Muscle layer of duodenum (tissue), 2 donors: ENCODE measurements at regions not wholly inside any gene's neighbourhood (a gene's known extent, or its start where the extent isn't known, plus 50 kb on each side); places are given as distances from the start of the nearest gene placed in this dataset.
"Not testable (repeated sequence)": the region's sequence is repeated elsewhere in the genome, so short reads cannot be mapped to it uniquely, and the experiment has no call there.

Experiments used
- H3K27ac ChIP-seq: one replicate; pipeline ENCODE4 v1.7.0; 2013; ENCODE audit warnings: mild to moderate bottlenecking, low read length
- H3K27me3 ChIP-seq: one replicate; pipeline ENCODE4 v1.7.0; 2013; ENCODE audit warnings: low read depth, mild to moderate bottlenecking, control low read depth, low read length
- H3K36me3 ChIP-seq, 2 donors: one replicate each; pipeline ENCODE4 v1.7.0; 2013; ENCODE audit warnings: low read length in 2 of 2, control low read depth in 1 of 2, mild to moderate bottlenecking in 1 of 2; ENCODE audit not compliant: insufficient read depth in 2 of 2, control insufficient read depth in 1 of 2
- H3K4me1 ChIP-seq, 2 donors: one replicate each; pipeline ENCODE4 v1.7.0; 2013; ENCODE audit warnings: low read length in 2 of 2, mild to moderate bottlenecking in 2 of 2, control low read depth in 1 of 2, moderate library complexity in 1 of 2; ENCODE audit not compliant: insufficient read depth in 2 of 2, control insufficient read depth in 1 of 2
- H3K4me3 ChIP-seq, 2 donors: one replicate each; pipeline ENCODE4 v1.7.0; 2013; ENCODE audit warnings: low read length in 2 of 2, low read depth in 1 of 2, mild to moderate bottlenecking in 1 of 2
- H3K9me3 ChIP-seq, 2 donors: one replicate each; pipeline ENCODE4 v1.7.0; 2013; ENCODE audit warnings: low read length in 2 of 2, control low read depth in 1 of 2, mild to moderate bottlenecking in 1 of 2; ENCODE audit not compliant: control insufficient read depth in 1 of 2
- donor health status: healthy.

GRCh38 chr3:125679258-125679657 lies 84.0 kb upstream of the OSBPL11 start:
- no peaks in the 10 kb centered on the region for H3K9me3 ChIP-seq
- no peaks in the 10 kb centered on the region for H3K27me3 ChIP-seq
- peaks cover 0 to 10% of the 10 kb centered on the region in 2 donors for H3K4me1 ChIP-seq
- H3K27ac ChIP-seq = no peak overlapping the region
- no peak overlapping the region for H3K4me3 ChIP-seq
- H3K36me3 ChIP-seq = no peaks in the 10 kb centered on the region

- no peaks in the 10 kb centered on the region for H3K27me3 ChIP-seq
- peaks cover 0 to 10% of the 10 kb centered on the region in 2 donors for H3K4me1 ChIP-seq
- no peaks in the 10 kb centered on the region for H3K9me3 ChIP-seq
- H3K27ac ChIP-seq = no peak overlapping the region
- H3K4me3 ChIP-seq = no peak overlapping the region
- H3K36me3 ChIP-seq = no peaks in the 10 kb centered on the region
Observed at GRCh38 chr3:125681146-125681545, 85.8 kb upstream of the OSBPL11 start.

- peaks cover 0 to 10% of the 10 kb centered on the region in 2 donors for H3K4me1 ChIP-seq
- not testable (repeated sequence) for H3K9me3 ChIP-seq, H3K27ac ChIP-seq, H3K4me3 ChIP-seq, H3K27me3 ChIP-seq, H3K36me3 ChIP-seq
Observed at GRCh38 chr3:125681906-125682305, 86.6 kb upstream of the OSBPL11 start.

GRCh38 chr3:125682610-125683009 lies 87.3 kb upstream of the OSBPL11 start:
- not testable (repeated sequence) for H3K4me3 ChIP-seq, H3K27me3 ChIP-seq, H3K36me3 ChIP-seq, H3K27ac ChIP-seq, H3K9me3 ChIP-seq
- H3K4me1 ChIP-seq = peaks cover 0 to 10% of the 10 kb centered on the region in 2 donors

- H3K27ac ChIP-seq = no peak overlapping the region
- no peaks in the 10 kb centered on the region for H3K27me3 ChIP-seq
- H3K9me3 ChIP-seq = no peaks in the 10 kb centered on the region
- peaks cover 0 to 10% of the 10 kb centered on the region in 2 donors for H3K4me1 ChIP-seq
- H3K36me3 ChIP-seq = no peaks in the 10 kb centered on the region
- no peak overlapping the region for H3K4me3 ChIP-seq
Observed at GRCh38 chr3:125683067-125683829, 88.0 kb upstream of the OSBPL11 start.

- H3K4me3 ChIP-seq = no peak overlapping the region
- H3K36me3 ChIP-seq = no peaks in the 10 kb centered on the region
- H3K27me3 ChIP-seq = no peaks in the 10 kb centered on the region
- H3K4me1 ChIP-seq = peaks cover 0 to 10% of the 10 kb centered on the region in 2 donors
- no peaks in the 10 kb centered on the region for H3K9me3 ChIP-seq
- no peak overlapping the region for H3K27ac ChIP-seq
Observed at GRCh38 chr3:125684199-125684598, 88.9 kb upstream of the OSBPL11 start.

GRCh38 chr3:125685741-125686140 lies 90.4 kb upstream of the OSBPL11 start:
- H3K4me1 ChIP-seq = peaks cover 0 to 10% of the 10 kb centered on the region in 2 donors
- H3K27me3 ChIP-seq, H3K27ac ChIP-seq, H3K9me3 ChIP-seq, H3K36me3 ChIP-seq, H3K4me3 ChIP-seq: not testable (repeated sequence)

GRCh38 chr3:125692361-125692760 lies 97.1 kb upstream of the OSBPL11 start:
- H3K27me3 ChIP-seq = no peaks in the 10 kb centered on the region
- H3K36me3 ChIP-seq = no peaks in the 10 kb centered on the region

GRCh38 chr3:125693887-125694286 lies 98.6 kb upstream of the OSBPL11 start:
- Histone ChIP-seq H3K36me3 (no peaks in the 10 kb centered on the region), H3K27ac (no peak overlapping the region), H3K4me3 (no peak overlapping the region), H3K4me1 (no peaks in the 10 kb centered on the region), H3K27me3 (no peaks in the 10 kb centered on the region), H3K9me3 (no peaks in the 10 kb centered on the region)

More at GRCh38 chr3:125692361-125692760, 97.1 kb upstream of the OSBPL11 start:
- Histone ChIP-seq H3K27ac (no peak overlapping the region), H3K4me3 (no peak overlapping the region), H3K9me3 (no peaks in the 10 kb centered on the region), H3K4me1 (no peaks in the 10 kb centered on the region)

- H3K36me3 ChIP-seq = no peaks in the 10 kb centered on the region
- H3K4me1 ChIP-seq = no peaks in the 10 kb centered on the region
- no peak overlapping the region for H3K4me3 ChIP-seq
- no peaks in the 10 kb centered on the region for H3K27me3 ChIP-seq
- H3K27ac ChIP-seq = no peak overlapping the region
- H3K9me3 ChIP-seq = no peaks in the 10 kb centered on the region
Observed at GRCh38 chr3:125694761-125695294, 99.5 kb upstream of the OSBPL11 start.

- H3K4me3 ChIP-seq = no peak overlapping the region
- H3K36me3 ChIP-seq = no peaks in the 10 kb centered on the region
- H3K27ac ChIP-seq = no peak overlapping the region
- no peaks in the 10 kb centered on the region for H3K4me1 ChIP-seq
- H3K27me3 ChIP-seq = no peaks in the 10 kb centered on the region
- no peaks in the 10 kb centered on the region for H3K9me3 ChIP-seq
Observed at GRCh38 chr3:125695688-125696087, 100.4 kb upstream of the OSBPL11 start.

GRCh38 chr3:125697126-125697525 lies 101.8 kb upstream of the OSBPL11 start:
- H3K9me3 ChIP-seq, H3K27ac ChIP-seq, H3K4me3 ChIP-seq, H3K36me3 ChIP-seq, H3K27me3 ChIP-seq, H3K4me1 ChIP-seq: not testable (repeated sequence)
